WTC11 (cell line): ENCODE measurements at regions not wholly inside any gene's neighbourhood (a gene's known extent, or its start where the extent isn't known, plus 50 kb on each side); places are given as distances from the start of the nearest gene placed in this dataset.

Experiments used
- ATAC-seq: fragments of 200-7000 bp; cut with Tn5 transposase; 2 replicates; pipeline ENCODE4 v1.10.0; 2021; ENCODE audit warnings: mild to moderate bottlenecking, moderate library complexity
- CTCF ChIA-PET: fragments of 300-600 bp; sonication (Branson Sonifier 250); formaldehyde crosslinking; loops from one replicate; lab custom pipeline; 2021; ENCODE audit warnings: antibody characterized with exemption; lab: Charles Lee
- POLR2A ChIA-PET: fragments of 350-600 bp; sonication (Branson Sonifier 250); formaldehyde crosslinking; loops from one replicate; lab custom pipeline; 2021; ENCODE audit warnings: antibody characterized with exemption; lab: Charles Lee
- DNase-seq: peaks from one replicate; pipeline ENCODE4 v3.0.0; 2021; ENCODE audit warnings: low spot score
- H3K27ac Mint-ChIP-seq: 2 replicates; pipeline ENCODE4 v1.8.0; 2021; ENCODE audit warnings: mixed read lengths
- H3K27me3 Mint-ChIP-seq: 2 replicates; pipeline ENCODE4 v1.8.0; 2021; ENCODE audit warnings: low read depth, mild to moderate bottlenecking, moderate library complexity, mixed read lengths
- H3K36me3 Mint-ChIP-seq: 2 replicates; pipeline ENCODE4 v1.8.0; 2021; ENCODE audit warnings: mixed read lengths
- H3K4me1 Mint-ChIP-seq: 2 replicates; pipeline ENCODE4 v1.8.0; 2022; ENCODE audit warnings: mixed read lengths
- H3K4me3 Mint-ChIP-seq: 2 replicates; pipeline ENCODE4 v1.8.0; 2021; ENCODE audit warnings: mild to moderate bottlenecking, moderate library complexity, mixed read lengths
- H3K9me3 Mint-ChIP-seq: 2 replicates; pipeline ENCODE4 v1.8.0; 2021; ENCODE audit warnings: mixed read lengths
- ERG ChIP-seq: fragments of 250-450 bp; sonication (Bioruptor Pico); IDR thresholded peaks from 2 replicates; pipeline ENCODE4 v1.8.0; 2021; ENCODE audit warnings: mild to moderate bottlenecking
- GABPB1 ChIP-seq: sonication (generic); formaldehyde crosslinking; IDR thresholded peaks from 2 replicates; pipeline ENCODE4 v1.8.1; 2023; ENCODE audit warnings: mild to moderate bottlenecking, missing genetic modification reagents
- MLX ChIP-seq: sonication (generic); formaldehyde crosslinking; IDR thresholded peaks from 2 replicates; pipeline ENCODE4 v1.8.1; 2023; ENCODE audit warnings: mild to moderate bottlenecking, missing genetic modification reagents, moderate library complexity
- MXD4 ChIP-seq: fragments of 250-450 bp; sonication (Bioruptor Pico); IDR thresholded peaks from 2 replicates; pipeline ENCODE4 v1.8.0; 2021; ENCODE audit warnings: mild to moderate bottlenecking, moderate library complexity, borderline replicate concordance
- NFYB ChIP-seq: sonication (generic); formaldehyde crosslinking; conservative IDR thresholded peaks from 2 replicates; pipeline ENCODE4 v1.8.0; 2022; ENCODE audit warnings: low read depth, missing genetic modification reagents
- PRRX2 ChIP-seq: fragments of 250-450 bp; sonication (Bioruptor Pico); IDR thresholded peaks from 2 replicates; pipeline ENCODE4 v1.8.0; 2021; ENCODE audit warnings: mild to moderate bottlenecking
- RELA ChIP-seq: sonication (generic); formaldehyde crosslinking; IDR thresholded peaks from 2 replicates; pipeline ENCODE4 v1.8.1; 2022; ENCODE audit warnings: missing genetic modification reagents, mild to moderate bottlenecking, borderline replicate concordance
- STAT6 ChIP-seq: sonication (generic); formaldehyde crosslinking; conservative IDR thresholded peaks from 2 replicates; pipeline ENCODE4 v1.8.1; 2023; ENCODE audit warnings: mild to moderate bottlenecking, low read depth, missing genetic modification reagents, moderate library complexity
- TP53 ChIP-seq: sonication (generic); formaldehyde crosslinking; IDR thresholded peaks from 2 replicates; pipeline ENCODE4 v1.8.1; 2023; ENCODE audit warnings: mild to moderate bottlenecking, missing genetic modification reagents
- ZBTB21 ChIP-seq: sonication (generic); formaldehyde crosslinking; IDR thresholded peaks from 2 replicates; pipeline ENCODE4 v1.8.1; 2023; ENCODE audit warnings: mild to moderate bottlenecking, missing genetic modification reagents, borderline replicate concordance
- ZNF121 ChIP-seq: sonication (generic); formaldehyde crosslinking; IDR thresholded peaks from 2 replicates; pipeline ENCODE4 v1.8.0; 2023; ENCODE audit warnings: missing genetic modification reagents
- ZNF219 ChIP-seq: sonication (generic); formaldehyde crosslinking; IDR thresholded peaks from 2 replicates; pipeline ENCODE4 v1.8.0; 2023; ENCODE audit warnings: missing genetic modification reagents, mild to moderate bottlenecking, borderline replicate concordance
- ZNF425 ChIP-seq: fragments of 250-450 bp; sonication (Bioruptor Pico); conservative IDR thresholded peaks from 2 replicates; pipeline ENCODE4 v1.9.0; 2021; ENCODE audit warnings: mild to moderate bottlenecking
- TF ChIP-seq, protein P1 (sequence below): fragments of 250-450 bp; sonication (Bioruptor Pico); IDR thresholded peaks from 2 replicates; pipeline ENCODE4 v1.9.0; 2021; ENCODE audit warnings: mild to moderate bottlenecking, borderline replicate concordance
- TF ChIP-seq, protein P2 (sequence below): sonication (generic); formaldehyde crosslinking; IDR thresholded peaks from 2 replicates; pipeline ENCODE4 v1.8.0; 2022; ENCODE audit warnings: mild to moderate bottlenecking, missing genetic modification reagents

DNA sequence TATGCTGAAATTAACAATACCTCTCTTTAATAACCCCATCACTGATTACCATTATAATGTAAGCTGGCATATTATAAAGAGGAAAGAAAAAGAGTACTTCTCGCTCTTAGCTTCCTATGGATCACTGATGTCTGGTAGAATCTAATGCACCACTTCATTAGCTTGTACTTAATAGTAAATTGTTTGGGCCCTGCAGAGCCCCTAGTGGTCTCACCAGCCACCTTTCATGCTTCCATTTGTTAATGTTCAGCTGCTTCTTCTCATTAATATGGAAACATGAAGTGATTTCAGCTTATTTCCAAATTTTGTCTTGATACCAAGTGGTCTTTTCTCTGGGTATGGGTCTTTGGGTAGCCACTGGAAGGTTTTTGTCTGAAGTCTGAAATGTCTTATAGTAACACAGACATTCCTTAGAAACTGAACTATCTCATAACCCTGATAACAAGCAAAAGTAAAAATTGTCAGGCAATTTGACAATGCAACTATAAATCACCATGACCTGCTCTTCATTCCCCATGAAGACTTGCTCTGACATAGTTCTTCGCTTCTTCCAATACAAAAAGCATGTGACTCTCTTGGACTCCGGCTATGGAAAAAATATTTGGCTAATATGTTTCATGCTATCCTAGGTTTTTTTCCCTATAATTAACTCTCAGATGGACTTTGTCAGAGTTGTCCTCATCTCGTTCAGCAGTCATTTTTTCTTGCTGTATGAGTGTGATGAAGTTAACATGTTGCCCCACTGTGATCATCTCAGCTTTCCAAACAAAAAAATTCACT is 395.8 kb upstream of the MARCKS start:
- CTCF ChIA-PET = interaction anchor here (0.6 to 1.7 kb wide), 13 partner anchors 9 to 418 kb away, joined by 3 to 10 read pairs (median 4); no protein-coding TSS in a partner anchor
- peak; percentile 48; the same call in 1 of the 2 replicates for ATAC-seq

More for the DNA sequence above, 395.8 kb upstream of the MARCKS start:
- DNase-seq = no peak
- POLR2A ChIA-PET = interaction anchor here (0.6 kb wide), 2 partner anchors 10 to 783 kb away, joined by 3 to 4 read pairs; no protein-coding TSS in a partner anchor
- Mint-ChIP-seq H3K27ac (no peak overlapping the region), H3K9me3 (no peaks in the 10 kb centered on the region), H3K36me3 (no peaks in the 10 kb centered on the region), H3K4me3 (no peak overlapping the region), H3K27me3 (no peaks in the 10 kb centered on the region), H3K4me1 (peaks cover 4% of the 10 kb centered on the region)
- TF ChIP-seq ZNF121 (CRISPR knock-in tag) (no peak), TP53 (no peak), ZNF219 (CRISPR knock-in tag) (no peak), ERG (CRISPR knock-in tag) (no peak), GABPB1 (CRISPR knock-in tag) (no peak), NFYB (CRISPR knock-in tag) (no peak), STAT6 (CRISPR knock-in tag) (no peak), RELA (CRISPR knock-in tag) (no peak), MXD4 (CRISPR knock-in tag) (no peak), MLX (CRISPR knock-in tag) (no peak), ZNF425 (CRISPR knock-in tag) (no peak), PRRX2 (CRISPR knock-in tag) (no peak), ZBTB21 (CRISPR knock-in tag) (no peak)
- TF ChIP-seq, protein P1, sequence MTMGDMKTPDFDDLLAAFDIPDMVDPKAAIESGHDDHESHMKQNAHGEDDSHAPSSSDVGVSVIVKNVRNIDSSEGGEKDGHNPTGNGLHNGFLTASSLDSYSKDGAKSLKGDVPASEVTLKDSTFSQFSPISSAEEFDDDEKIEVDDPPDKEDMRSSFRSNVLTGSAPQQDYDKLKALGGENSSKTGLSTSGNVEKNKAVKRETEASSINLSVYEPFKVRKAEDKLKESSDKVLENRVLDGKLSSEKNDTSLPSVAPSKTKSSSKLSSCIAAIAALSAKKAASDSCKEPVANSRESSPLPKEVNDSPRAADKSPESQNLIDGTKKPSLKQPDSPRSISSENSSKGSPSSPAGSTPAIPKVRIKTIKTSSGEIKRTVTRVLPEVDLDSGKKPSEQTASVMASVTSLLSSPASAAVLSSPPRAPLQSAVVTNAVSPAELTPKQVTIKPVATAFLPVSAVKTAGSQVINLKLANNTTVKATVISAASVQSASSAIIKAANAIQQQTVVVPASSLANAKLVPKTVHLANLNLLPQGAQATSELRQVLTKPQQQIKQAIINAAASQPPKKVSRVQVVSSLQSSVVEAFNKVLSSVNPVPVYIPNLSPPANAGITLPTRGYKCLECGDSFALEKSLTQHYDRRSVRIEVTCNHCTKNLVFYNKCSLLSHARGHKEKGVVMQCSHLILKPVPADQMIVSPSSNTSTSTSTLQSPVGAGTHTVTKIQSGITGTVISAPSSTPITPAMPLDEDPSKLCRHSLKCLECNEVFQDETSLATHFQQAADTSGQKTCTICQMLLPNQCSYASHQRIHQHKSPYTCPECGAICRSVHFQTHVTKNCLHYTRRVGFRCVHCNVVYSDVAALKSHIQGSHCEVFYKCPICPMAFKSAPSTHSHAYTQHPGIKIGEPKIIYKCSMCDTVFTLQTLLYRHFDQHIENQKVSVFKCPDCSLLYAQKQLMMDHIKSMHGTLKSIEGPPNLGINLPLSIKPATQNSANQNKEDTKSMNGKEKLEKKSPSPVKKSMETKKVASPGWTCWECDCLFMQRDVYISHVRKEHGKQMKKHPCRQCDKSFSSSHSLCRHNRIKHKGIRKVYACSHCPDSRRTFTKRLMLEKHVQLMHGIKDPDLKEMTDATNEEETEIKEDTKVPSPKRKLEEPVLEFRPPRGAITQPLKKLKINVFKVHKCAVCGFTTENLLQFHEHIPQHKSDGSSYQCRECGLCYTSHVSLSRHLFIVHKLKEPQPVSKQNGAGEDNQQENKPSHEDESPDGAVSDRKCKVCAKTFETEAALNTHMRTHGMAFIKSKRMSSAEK = no peak
- TF ChIP-seq, protein P2, sequence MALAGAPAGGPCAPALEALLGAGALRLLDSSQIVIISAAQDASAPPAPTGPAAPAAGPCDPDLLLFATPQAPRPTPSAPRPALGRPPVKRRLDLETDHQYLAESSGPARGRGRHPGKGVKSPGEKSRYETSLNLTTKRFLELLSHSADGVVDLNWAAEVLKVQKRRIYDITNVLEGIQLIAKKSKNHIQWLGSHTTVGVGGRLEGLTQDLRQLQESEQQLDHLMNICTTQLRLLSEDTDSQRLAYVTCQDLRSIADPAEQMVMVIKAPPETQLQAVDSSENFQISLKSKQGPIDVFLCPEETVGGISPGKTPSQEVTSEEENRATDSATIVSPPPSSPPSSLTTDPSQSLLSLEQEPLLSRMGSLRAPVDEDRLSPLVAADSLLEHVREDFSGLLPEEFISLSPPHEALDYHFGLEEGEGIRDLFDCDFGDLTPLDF (CRISPR knock-in tag) = no peak
